Right lung (tissue), 2 donors: ENCODE measurements at regions not wholly inside any gene's neighbourhood (a gene's known extent, or its start where the extent isn't known, plus 50 kb on each side); places are given as distances from the start of the nearest gene placed in this dataset.
"Not testable (repeated sequence)": the region's sequence is repeated elsewhere in the genome, so short reads cannot be mapped to it uniquely, and the experiment has no call there.

Experiments used
- DNase-seq, 2 donors: peaks; one replicate each; pipeline ENCODE4 v3.0.0-alpha.2; 2013

DNA sequence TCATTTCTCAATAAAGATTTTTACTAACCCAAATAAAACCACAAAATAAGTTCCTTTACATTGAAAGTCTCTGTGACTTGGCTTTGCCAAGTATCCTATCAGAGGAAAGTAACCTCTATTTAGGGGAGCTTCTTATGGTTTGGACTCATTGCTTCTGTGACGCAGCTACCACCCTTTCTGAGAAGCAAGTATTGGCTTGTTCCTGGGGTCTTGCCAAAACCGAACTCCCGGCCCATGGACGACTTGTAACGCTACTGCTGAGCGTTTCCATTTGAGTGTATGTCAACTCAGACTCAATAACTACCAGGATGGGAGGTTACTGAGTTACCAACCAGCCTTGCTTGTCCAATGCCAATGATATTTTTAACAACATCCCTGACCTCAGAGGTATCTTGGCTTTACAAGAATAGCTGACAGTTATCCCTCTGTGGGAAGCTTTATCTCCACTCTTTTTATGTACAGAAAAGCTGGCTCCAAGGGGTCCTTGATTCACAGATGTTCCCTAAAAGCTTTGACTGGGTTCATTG lies 911.9 kb downstream of the TTLL7 start:
- DNase-seq, result no peak

DNA sequence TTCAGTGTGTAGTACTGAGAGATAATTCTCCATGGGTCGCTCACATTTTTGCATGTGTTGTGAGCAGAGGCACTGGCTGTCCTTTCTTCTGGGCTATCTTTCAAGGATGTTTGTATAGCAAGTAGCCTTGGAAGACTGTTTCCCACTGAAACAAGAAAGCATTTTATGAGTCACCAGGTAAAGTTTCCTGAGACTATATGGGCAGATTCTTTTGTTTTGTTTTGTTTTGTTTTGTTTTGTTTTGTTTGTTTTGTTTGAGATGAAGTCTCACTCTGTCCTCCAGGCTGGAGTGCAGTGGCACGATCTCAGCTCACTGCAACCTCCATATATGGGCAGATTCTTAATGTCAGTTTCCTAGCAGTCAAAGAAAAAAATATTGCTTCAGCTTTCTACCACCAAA lies 912.6 kb downstream of the TTLL7 start:
- DNase-seq, result no peak

DNA sequence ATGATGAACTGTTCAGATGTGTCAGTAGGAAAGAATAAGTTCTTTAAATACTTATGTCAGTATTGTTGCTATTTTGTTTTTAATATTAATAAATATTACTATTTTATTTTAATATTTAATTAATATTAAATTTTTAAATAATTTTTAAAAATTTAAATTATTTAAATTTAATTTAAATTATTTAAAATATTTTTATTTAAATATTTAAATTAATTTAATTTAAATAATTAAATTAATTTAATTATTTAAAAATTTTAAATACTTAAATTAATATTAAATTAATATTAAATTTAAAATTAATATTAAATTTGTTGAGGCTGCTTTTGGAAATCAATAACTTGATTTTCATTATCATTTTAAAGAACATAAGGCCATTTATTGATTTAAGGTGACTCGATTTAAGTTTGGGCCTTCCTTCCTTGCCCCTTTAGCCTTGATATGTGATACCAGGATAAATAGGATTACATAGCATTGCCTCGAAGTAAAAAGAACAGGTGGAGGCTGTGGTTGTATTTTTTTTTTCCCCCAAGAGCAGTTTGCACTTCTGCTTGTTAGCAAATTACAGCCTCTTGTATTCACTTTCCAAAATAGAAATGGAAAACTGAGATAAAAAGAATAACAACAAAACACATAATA lies 915.2 kb downstream of the TTLL7 start:
- no peak for DNase-seq

DNA sequence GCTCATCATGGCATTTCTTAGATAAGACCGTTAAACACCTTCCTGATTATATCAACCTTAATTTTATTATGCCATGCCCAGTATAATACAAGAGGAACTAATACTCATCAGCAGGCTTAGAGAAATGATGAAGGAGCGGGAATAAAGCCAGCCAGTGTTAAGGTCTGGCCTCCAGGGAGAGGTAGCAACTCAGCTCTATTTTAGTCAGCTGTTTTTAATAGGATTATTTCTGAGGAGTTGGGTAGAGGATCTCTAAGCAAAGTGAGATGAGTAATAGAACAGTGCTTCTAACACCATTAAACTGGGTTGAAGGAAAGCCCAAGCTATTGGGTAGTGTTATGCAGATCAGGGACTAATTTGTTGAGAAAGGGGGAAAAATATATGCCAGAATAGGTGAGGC lies 921.5 kb downstream of the TTLL7 start:
- DNase-seq, result no peak

DNA sequence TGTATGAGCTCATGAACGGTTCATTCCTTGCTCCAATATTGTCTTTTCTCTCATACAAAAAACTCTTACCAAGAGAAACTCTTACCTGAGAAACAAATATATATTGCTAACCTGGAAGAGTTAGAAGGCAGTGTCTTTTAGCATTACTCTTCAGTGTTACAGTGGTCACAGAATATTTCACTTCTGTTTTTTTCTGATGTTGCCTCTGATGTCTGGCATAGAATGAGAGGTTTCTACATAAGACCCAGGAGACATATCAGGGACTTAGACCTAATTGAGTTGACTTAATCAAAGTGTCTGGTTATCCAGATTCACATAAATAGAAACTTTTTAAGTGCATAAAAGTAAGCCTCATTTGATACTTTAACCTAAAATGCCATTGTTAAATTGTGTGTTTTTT lies 923.8 kb downstream of the TTLL7 start:
- DNase-seq, result no peak

DNA sequence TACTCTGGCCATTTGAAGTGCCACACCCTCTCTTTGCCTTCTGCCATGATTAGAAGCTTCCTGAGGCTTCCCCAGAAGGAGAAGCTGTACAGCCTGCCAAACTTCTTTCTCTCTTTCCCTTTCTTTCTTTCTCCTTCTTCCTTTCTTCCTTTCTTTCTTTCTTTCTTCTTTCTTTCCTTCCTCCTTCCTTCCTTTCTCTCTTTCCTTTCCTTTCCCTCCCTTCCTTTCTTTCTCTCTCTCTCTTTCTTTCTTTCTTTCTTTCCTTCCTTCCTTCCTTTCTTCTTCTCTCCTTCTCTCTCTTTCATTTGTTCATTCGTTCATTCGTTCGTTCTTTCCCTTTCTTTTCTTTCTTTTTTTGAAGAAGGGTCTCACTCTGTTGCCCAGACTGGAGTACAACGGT lies 931.0 kb downstream of the TTLL7 start:
- no peak for DNase-seq

DNA sequence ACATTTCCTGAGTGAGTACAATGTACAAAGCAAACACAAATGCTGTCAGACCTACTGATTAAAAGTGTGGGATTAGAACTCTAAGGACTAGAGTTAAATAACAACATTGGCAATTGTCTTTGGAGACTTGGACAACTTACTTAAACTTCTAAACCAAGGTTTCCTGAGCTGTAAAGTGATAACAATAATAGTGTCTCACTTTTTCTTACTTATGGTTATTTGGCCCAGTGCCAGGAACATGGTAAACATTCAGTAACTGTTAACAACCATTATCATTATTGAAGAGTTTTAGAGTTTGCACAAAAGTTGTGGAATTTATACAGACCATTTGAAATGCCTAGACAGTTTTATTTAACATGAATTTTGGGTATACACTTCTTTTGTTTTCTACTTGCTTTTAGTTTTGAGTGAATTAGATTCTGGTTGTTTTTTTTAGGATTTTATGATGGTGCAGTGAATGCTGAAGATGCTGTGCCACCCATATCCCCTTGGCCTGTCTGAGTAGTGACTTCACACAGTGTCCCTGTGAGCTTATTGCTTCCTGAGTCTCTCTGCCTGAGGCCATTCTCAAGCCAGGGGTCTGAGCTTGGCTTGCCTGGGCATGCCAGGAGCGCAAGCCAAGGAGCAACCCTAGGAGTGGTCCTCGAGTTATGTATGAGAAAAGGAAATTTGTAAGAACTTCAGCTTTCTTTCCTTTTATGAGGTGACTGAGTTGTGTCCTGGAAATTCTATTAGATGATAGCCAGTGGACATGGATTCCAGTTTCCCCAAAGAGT lies 932.8 kb downstream of the TTLL7 start:
- peak in 1 of 2 donors; percentile 3 for DNase-seq

DNA sequence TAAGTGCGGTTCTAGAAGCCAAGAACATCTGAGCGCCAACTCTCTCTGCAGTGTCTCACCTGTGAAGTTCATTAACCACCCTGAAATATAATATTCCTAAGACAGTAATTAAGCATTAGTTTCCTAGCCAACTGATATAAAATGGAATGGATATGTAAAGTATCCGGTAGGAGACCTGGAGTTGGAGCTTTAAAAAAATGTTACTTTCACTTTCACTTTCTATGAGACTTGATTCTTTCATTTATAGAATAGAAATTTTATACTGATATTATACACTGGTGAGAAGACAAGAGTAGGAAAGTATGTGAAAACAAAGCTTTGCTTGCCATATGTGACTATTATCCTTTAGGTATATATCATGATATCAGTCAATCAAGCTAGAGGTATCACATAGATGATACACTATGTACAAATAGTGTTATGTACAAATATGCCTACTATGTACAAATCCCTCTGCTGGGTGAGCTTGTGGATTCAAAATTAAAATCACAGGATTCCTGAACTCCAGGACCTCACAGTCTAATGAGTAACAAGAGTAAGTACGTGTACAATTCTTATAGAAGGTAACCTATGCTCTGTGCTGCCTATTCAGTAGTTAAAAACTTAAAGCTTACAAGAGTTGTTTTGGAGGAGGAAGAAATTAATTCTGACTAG lies 934.2 kb downstream of the TTLL7 start:
- DNase-seq, result no peak

DNA sequence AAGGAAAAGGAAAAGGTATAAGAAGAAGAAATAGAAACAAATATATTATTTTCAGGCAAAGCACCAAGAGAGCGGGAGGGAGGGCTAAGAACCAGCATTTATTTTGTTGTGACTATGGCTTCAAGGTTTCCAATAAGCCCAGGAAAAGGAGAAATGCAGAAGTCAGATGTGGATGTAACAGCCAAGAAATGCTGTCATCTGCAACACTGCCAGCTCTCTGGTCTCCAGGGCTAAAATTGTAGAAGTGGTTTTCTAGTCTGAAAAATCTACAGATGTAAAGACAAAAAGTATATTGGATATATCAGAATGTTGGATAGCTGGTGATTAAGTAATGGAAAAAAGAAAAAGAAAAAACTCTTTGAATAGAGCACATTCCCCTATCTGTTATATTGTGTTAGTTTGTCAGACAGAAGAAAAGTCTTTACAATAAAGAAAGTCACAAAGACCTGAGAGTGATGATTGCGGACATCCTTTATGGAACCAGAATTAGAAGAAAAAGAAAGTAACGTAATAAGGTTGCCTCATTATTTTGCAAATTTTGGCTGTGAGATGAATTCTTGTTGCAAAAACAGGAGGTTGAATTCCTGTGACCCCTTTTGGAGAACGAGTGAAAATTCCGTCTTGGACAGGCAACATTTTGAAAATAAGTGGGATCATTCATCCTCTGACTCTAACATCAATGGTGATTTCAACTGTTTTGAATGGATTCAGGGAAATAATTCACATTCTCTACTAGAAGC lies 938.1 kb downstream of the TTLL7 start:
- no peak for DNase-seq

DNA sequence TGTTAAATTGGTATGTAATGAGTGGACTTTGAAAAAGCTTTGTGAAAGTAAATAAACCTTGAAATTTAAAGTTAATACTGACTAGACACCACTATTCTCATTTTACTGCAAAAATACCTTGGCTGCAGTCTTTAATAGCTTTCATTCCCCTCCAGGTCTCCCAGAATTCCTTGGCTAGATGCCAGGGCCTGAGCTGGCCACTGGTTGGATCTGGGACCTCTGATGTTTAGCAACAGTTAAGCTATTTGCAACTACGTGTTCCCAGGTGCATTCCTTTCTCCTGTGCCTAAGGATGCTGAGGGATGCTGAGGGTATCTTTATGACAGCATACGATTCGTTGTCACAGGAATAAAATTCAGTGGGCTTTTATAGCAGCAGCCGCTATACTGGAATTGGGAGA lies 938.7 kb downstream of the TTLL7 start:
- DNase-seq, result no peak

DNA sequence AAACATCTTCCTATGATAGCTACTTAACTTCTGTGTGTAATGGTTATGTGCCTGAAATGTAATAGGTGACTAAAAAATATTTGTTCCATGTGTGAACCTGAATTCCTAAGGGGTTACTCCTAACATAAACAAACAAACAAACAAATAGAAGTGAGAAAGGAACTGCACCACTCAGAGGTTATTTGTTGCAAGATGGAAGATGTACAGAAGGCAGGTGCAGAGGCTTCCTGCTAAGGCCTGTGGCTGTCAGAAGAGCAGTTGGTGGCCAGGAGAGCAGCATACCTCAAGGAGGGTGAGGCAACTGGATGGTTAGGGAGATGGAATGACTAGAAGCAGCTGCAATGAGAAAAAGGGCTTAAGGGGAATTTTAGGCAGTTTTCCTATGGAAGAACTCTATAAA lies 940.6 kb downstream of the TTLL7 start:
- no peak for DNase-seq

DNA sequence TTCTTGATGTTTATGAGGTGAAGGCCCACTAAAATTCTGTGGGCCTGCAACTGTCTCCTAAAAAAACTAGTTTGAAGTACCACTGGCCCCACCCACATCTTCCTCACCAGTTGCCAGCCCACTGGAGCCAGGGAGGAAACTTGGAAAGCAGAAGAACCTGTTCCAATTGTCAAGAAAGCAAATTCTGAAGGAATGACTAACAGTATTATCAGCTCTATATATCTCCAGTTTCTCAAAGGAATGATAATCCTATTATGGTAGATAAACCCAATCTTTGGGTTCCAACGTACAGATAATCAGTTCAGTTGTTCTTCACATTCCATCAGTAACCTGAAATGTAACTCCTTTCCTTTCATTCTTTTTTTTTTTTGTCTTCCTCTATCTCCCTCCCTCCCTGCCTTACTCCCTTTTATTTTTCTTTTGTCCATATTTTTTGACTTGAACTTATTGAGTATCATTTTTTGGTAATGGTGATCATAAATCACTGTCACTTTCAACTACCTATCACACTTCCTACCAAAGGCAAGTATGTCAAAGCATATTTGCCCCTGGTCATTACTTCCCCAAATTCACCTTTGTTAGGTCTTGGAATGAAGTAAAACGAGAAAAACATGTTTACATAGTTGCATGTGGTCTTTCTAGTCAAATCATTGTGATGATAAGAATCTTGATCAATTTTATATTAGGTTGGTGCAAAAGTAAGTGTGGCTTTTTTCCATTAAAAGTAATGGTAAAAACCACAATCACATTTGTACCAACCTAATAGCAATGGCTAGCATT lies 943.4 kb downstream of the TTLL7 start:
- DNase-seq, result no peak

DNA sequence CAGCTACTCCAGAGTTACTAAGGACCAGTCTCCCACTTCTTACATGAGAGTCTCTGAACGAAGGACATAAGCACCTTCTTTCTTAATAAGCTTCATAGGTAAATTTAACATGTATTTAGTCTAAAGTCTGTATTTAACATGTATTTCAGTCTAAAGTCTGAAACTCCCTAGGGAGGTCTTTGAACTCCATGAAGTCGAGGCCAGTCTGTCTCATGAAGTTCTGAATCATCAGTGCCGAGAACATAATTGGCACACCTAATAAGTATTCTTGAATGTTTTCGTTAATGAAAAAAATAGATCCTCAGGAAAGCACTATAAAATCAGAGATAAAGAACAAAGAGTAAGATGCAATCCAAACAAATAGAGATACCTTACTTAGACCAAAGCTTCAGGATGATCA lies 945.5 kb downstream of the TTLL7 start:
- DNase-seq, result no peak

DNA sequence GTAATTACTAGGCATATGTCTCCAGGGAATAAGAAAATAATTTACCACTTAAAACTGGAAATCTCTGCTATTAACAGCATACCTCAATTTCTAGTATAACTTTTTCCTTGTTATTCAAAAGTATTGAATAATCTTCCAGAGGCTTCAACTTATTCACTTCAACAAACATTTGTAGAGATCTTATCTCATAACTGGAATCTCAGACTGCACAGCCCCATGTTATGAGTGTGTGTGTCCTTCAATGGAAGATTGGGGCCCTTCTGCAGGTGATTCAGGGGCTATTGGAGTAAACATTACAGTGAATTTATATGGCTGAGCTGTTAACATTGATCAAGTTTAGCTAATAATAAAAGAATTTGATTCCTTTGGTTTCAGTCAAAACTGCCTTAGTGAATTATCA lies 946.1 kb downstream of the TTLL7 start:
- DNase-seq, result no peak

DNA sequence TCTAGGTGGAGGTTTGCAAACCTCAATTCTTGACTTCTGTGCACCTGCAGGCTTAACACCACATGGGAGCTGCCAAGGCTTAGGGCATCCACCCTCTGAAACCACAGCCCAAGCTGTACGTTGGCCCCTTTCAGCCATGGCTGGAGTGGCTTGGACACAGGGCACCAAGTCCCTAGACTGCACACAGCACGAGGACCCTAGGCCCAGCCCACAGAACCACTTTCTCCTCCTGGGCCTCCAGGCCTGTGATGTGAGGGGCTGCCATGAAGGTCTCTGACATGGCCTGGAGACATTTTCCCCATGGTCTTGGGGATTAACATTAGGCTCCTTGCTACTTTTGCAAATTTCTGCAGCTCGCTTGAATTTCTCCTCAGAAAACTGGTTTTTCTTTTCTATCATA lies 947.9 kb downstream of the TTLL7 start:
- not testable (repeated sequence) for DNase-seq

DNA sequence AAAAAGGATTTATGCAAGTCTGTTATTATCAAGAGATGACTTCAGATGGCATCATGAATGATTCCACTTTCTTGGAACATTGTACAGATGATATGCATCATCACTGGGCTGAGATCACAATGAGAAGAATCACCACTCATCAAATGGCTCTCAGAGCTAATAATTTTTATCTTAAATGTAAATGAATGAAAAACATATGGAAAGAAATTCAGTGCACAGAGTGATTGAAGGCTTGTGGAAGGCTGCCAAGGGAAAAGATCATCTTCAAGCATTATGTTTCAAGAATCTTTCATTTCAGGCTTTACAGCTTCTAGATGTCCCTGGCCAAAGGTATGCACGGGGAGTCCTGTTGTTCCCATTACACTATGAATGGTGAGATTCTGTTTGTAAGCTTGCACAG lies 955.7 kb downstream of the TTLL7 start:
- DNase-seq, result no peak

DNA sequence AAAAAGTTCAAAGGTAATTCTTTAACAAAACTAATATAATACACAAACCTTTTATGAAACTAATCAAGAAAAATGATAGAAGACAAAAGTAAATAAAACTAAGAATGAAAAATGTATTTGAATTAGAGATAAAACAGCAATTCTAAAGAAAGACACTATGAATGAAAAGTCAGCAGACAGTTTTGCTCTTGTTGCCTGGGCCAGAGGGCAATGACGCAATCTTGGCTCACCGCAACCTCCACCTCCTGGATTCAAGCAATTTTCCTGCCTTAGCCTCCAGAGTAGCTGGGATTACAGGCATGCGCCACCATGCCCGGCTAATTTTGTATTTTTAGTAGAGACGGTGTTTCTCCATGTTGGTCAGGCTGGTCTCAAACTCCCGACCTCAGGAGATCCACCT lies 959.8 kb downstream of the TTLL7 start:
- DNase-seq, result not testable (repeated sequence)

DNA sequence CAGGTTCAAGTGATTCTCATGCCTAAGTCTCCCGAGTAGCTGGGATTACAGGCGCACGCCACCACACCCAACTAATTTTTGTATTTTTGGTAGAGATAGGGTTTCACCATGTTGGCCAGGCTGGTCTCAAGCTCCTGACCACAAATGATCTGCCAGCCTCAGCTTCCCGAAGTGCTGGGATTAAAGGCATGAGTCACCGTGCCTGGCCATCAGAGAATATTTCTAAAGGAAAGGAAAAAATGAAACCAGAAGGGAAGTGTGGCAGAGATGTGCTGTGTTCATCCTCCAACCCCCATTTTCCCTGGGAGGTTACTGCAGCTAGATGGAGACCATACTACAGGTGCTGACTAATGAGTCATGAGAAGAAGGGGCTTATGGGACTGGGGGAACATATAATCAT lies 964.1 kb downstream of the TTLL7 start:
- DNase-seq, result no peak

DNA sequence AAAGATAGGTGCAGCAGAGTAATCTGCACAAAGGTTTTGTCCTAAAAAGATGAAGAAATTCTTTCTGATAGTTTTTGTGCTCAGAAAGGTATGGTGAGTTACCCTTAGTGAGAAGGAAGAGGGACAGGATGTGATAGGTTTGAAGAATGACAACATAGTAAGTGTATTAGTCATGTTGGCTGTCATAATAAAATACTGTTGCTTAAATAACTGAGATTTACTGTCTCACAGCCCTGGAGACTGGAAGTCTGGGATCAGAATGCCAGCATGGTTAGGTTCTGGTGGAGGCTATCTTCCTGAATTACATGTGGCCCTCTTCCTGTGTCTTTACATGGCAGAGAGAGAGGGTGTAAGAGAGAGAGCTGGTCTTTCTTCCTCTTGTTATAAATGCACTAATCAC lies 965.2 kb downstream of the TTLL7 start:
- no peak for DNase-seq

DNA sequence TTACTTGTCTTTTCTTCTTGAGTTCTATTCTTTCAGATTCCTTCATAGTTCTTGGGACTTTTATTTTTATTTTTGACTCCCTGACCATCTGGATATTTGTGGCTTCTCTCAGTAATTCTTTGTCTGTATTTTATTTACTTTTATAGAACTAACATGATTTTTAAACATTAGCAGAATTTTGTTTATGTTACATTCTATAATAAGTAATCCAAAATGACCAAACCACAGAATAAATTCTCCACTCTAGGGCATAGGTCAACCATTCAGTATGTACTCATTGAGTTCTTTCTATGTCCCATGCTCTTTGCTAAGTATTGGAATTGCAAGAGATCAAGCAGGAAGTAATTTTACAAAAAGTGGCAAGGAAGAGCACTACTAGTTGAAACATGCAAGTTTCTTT lies 969.0 kb downstream of the TTLL7 start:
- no peak for DNase-seq

DNA sequence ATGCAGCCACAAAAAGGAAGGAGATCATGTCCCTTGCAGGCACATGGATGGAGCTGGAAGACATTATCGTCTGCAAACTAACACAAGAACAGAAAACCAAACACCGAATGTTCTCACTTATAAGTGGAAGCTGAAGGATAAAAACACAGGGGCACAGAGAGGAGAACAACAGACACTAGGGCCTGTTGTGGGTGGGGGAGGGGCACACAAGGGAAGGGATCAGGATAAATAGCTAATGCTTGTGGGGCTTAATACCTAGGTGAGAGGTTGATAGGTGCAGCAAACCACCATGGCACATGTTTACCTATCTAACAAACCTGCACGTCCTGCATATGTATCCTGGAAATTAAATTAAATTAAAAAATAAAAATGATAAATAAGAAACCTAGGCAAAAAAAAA lies 969.9 kb downstream of the TTLL7 start:
- no peak for DNase-seq

DNA sequence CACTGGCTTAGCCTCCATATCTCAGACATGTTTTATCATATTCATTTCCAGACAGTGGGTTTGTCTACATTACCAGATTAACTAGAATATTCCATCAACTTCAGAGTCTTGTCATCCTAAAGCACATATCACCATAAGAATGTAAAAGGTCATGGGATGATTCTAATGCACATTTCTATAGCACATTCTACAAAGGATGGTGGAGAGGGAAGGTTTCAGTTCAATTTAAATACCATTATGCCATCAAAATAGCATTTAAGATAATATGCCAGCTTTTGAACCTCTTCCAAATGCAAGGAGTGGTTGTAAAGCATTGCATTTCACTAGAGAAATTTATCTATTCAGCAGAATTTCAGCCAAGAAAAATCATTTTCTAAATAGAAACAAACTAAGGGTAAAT lies 970.5 kb downstream of the TTLL7 start:
- no peak for DNase-seq
